GM21717 (cell line): ENCODE measurements at regions not wholly inside any gene's neighbourhood (a gene's known extent, or its start where the extent isn't known, plus 50 kb on each side); places are given as distances from the start of the nearest gene placed in this dataset.

Experiments used
- ATAC-seq: cut with Tn5 transposase; IDR thresholded peaks from one replicate; pipeline ENCODE4 v1.9.1; 2021; ENCODE audit warnings: mild to moderate bottlenecking, moderate library complexity; ENCODE audit not compliant: unreplicated experiment

DNA sequence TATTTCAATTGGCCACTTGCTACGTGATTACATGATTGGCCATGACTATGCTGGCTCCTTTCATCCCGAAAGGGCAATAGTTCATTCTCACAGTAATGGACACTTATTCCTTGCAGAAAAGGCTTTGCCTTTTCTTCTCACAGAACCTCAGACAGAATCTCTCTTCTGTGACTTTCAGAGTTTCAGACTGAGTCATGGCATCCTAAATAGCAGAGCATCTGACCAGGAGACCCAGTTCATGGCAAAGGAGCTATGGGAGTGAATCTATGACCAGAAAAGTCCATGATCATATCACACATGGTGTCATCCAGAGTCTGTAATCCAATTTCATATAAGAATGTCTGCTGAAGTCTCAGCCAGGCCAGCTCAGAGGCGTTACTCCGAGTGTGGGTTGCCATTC is 263.3 kb upstream of the CLNK start:
- no peak for ATAC-seq

DNA sequence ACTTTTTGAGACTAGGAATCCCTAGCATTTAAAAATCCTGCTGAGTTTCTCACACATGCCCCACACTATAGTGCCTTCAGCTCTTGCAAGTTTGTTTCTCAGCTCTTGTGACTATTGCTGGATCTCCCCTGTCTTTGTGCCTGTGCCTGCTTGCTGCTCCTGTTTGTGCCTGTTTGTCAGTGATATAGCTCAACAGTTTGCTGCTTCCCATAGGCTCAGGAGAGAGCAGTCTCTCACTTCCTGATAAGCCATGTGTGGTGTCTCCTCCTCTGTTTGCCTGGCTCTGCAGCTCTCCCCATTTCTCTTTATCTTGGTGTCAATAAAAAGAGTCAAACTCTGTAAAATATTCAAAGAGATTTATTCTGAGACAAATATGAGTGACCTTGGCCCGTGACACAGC is 259.8 kb upstream of the CLNK start:
- ATAC-seq: no peak

DNA sequence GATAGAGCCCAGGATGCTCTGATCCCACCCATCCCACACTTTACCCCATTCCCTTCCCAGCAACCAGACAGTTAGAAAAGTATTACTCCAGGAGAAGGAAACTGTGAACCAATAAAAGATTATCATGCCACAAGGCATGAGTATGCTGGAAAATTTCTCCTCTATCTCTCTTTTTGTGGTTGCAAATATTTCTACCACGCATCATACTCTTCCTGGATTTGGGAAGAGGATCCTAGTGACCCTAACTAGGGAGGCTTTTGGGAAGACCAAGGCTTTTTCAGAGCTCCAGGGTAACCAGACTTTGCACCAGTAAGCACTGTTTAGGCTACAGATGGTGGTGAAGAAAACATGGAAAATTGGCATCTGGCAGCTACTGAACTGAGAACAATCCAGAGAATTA is 257.6 kb upstream of the CLNK start:
- ATAC-seq: no peak

GRCh38 chr4:10929818-10930217 is 245.2 kb upstream of the CLNK start:
- ATAC-seq: no peak

DNA sequence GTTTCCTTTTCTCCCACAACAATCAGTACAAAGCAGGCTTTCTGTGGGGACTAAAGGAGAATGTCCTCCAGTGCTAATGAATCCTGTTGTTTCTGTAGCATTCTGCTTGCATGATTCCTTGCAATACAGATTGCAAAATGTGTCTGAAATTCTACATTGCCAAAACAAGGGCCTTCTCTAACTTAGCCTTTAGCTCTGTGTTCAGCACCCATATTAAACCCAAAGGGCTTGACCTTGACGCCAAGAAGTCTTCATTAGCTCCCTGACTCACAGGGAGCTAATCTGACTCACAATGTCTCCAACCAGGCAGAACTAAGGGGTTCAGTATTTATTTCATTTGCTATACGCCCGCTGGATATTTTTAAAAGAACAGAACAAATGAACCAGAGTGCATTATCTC is 241.4 kb upstream of the CLNK start:
- no peak for ATAC-seq

- no peak for ATAC-seq
Observed at GRCh38 chr4:10924274-10924673, 239.7 kb upstream of the CLNK start.

- ATAC-seq: no peak
Observed at GRCh38 chr4:10917566-10917965, 233.0 kb upstream of the CLNK start.

DNA sequence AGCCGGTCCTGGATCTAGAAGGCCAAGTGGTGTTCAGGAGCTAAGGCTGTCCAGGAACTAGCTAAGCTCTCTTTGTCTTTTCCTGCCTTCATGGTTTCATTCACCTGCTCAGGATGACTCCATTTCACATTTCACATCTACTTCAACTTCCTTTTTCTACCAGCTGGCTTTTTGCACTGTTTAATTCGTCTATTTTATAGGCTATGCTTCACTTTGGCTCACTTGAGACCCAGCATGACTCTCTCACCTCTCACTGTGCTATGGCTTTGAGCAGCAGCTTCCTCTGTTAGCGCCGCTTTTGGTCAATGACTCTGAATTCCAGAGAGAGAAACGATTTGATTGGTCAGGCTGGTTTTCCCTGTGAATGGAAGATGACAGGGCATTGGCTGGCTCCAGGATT is 213.5 kb upstream of the CLNK start:
- no peak for ATAC-seq

DNA sequence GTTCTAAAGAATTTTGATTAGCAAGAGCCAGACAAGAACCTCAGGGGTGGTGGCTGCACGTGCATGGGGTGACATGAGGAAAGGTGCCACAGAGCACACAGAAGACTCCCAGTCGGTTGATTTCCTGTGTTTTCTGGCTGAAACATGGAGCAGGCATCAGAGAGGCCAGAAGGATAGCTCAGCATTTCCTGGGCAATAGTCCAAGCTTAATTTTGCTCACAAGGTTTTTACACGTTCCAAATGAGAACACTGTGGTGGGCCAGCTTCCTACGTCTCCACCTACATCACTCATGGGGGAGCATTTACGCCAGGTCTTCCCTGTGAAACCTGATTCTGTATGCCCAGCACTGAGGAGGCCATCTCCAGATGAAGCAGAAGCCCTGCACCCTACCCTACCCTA is 212.5 kb upstream of the CLNK start:
- ATAC-seq: no peak

DNA sequence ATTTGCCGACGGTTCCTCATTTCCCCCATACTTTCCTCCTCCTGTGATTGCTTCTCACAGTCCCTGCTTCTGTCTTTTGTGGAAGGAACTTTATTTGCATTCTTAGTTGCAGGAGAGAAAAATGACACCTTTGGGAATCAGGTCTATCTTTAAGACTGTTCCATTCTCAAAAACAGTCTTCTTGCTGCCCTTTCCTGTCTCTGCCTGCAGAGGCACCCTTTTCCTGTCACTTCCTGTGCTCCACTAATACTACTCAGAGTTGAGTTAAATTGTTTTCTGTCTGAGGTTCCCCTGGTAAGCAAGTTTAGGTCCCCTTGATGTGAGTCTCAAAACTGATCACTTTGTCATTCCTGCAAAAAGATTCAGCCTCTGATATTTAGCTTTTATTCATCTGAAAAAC is 208.8 kb upstream of the CLNK start:
- ATAC-seq: peak; percentile 59

DNA sequence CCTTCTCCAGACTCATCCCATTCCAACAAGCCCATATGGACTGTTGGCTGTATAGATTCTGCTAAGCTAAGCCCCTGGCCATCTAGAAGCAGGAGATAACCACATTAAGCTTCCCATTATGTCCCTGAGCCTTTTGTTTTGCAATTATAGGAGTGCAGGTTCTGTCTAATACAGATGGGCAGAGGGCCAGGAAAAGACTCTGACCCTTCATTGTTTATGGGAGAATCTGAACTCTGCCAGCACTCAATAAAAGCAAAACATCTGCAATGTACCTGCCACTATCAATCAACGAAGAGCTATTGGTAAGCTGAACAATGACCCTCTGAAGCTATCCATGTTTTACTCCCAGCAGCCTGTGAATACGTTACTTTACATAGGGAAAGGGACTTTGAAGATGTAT is 207.3 kb upstream of the CLNK start:
- no peak for ATAC-seq

GRCh38 chr4:10889819-10890218 is 205.3 kb upstream of the CLNK start:
- ATAC-seq: no peak

GRCh38 chr4:10879411-10880110 is 195.0 kb upstream of the CLNK start:
- ATAC-seq: no peak

- ATAC-seq: no peak
Observed at GRCh38 chr4:10878861-10879260, 194.3 kb upstream of the CLNK start.

DNA sequence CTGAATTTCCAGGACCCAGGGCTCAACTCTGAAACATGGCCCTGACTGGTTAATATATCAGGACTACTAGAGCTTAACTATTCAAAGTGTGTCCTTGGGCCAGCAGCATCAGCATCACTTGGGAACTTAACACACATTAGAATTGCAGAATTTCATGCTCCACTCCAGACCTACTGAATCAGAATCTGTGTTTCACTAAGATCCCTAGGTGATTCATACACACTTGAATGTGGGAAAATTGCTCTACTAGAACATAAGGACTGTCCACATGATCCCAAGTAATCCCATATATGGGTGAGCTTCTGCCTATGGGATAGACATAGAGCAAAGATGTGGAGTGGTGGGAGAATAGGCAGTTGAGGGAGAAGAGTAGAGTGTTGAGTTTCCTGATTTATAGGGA is 192.5 kb upstream of the CLNK start:
- ATAC-seq: no peak

GRCh38 chr4:10875144-10875799 is 190.7 kb upstream of the CLNK start:
- ATAC-seq: no peak

DNA sequence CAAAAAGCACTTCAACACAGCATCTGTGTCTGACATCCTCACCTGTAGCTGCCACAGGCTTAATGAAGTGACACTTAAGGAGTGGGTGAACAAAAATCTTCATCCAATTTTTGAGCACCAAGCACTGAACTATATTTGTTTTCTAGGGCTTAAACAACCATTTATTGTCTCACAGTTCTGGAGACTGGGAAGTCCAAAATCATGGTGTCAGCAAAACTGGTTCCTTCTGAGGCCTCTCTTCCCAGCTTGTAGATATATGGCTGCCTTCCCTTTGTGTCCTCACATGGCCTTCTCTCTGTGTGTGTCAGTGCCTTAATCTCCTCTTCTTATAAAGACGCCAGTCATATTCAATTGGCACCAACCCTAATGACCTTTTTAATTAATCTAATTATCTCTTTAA is 189.2 kb upstream of the CLNK start:
- ATAC-seq: no peak

GRCh38 chr4:10872833-10873517 is 188.4 kb upstream of the CLNK start:
- no peak for ATAC-seq

- no peak for ATAC-seq
Observed at GRCh38 chr4:10866666-10867065, 182.1 kb upstream of the CLNK start.

- no peak for ATAC-seq
Observed at GRCh38 chr4:10861036-10861435, 176.5 kb upstream of the CLNK start.

GRCh38 chr4:10856271-10856782 is 171.8 kb upstream of the CLNK start:
- ATAC-seq: no peak

DNA sequence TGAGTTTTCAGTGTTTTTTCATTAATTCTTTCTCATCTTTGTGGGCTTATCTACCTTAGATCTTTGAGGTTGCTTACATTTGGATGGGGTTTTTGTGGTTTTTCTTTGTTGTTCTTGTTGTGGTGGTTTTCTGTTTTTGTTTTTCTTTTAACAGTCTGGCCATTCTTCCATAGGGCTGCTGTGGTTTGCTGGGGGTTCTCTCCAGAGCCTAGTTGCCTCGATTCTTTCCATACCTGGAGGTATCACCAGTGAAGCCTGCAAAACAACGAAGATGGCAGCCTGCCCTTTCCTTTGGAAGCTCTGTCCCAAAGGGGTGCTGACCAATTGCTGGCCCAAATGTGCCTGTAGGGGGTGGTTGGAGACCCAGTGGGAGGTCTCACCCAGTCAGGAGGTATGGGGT is 168.6 kb upstream of the CLNK start:
- ATAC-seq: no peak
